ENCODE measurements at regions not wholly inside any gene's neighbourhood (a gene's known extent, or its start where the extent isn't known, plus 50 kb on each side); places are given as distances from the start of the nearest gene placed in this dataset.

- DNase-seq (ENCODE audit: low spot score), result no peak
These were observed 340.2 kb upstream of the CBLB start for GRCh38 chr3:106208967-106209366.

GRCh38 chr3:106209482-106209881 lies 340.7 kb upstream of the CBLB start:
- TF ChIP-seq HNF4A (conservative IDR thresholded peaks at IDR 0.05), result no peak
- Histone ChIP-seq H3K9ac (ENCODE audit: low read depth in 1 of 2, low read length in 2 of 2) (no peak overlapping the region), H3K27me3 (ENCODE audit: control insufficient read depth in 4 of 4, insufficient read depth in 4 of 4, low read length in 3 of 4) (no peaks in the 10 kb centered on the region), H3K9me3 (ENCODE audit: control insufficient read depth in 4 of 4, low read length in 3 of 4) (peaks cover 0 to 1% (median 0%) of the 10 kb centered on the region in 4 donors), H3K4me1 (ENCODE audit: control insufficient read depth in 4 of 4, insufficient read depth in 4 of 4, low read length in 3 of 4) (no peaks in the 10 kb centered on the region), H3K27ac (ENCODE audit: low read depth in 1 of 2, low read length in 2 of 2) (no peak overlapping the region), H3K36me3 (ENCODE audit: control insufficient read depth in 4 of 4, insufficient read depth in 3 of 4, low read depth in 1 of 4, low read length in 3 of 4) (no peaks in the 10 kb centered on the region), H3K4me3 (ENCODE audit: low read depth in 1 of 3, low read length in 3 of 3) (no peak overlapping the region)
- 69% methylated on average over 1 of the region's 1 CpG for WGBS
- no peak for DNase-seq (ENCODE audit: low spot score)

More at GRCh38 chr3:106208967-106209366, 340.2 kb upstream of the CBLB start:
- 46% methylated on average over 2 of the region's 2 CpGs for WGBS
- Histone ChIP-seq H3K4me3 (ENCODE audit: low read depth in 1 of 3, low read length in 3 of 3) (no peak overlapping the region), H3K9ac (ENCODE audit: low read depth in 1 of 2, low read length in 2 of 2) (no peak overlapping the region), H3K27ac (ENCODE audit: low read depth in 1 of 2, low read length in 2 of 2) (no peak overlapping the region), H3K36me3 (ENCODE audit: control insufficient read depth in 4 of 4, insufficient read depth in 3 of 4, low read depth in 1 of 4, low read length in 3 of 4) (no peaks in the 10 kb centered on the region), H3K4me1 (ENCODE audit: control insufficient read depth in 4 of 4, insufficient read depth in 4 of 4, low read length in 3 of 4) (no peaks in the 10 kb centered on the region), H3K27me3 (ENCODE audit: control insufficient read depth in 4 of 4, insufficient read depth in 4 of 4, low read length in 3 of 4) (no peaks in the 10 kb centered on the region), H3K9me3 (ENCODE audit: control insufficient read depth in 4 of 4, low read length in 3 of 4) (peaks cover 0 to 1% (median 0%) of the 10 kb centered on the region in 4 donors)
- TF ChIP-seq CTCF (IDR thresholded peaks at IDR 0.05; ENCODE audit: low read depth, low read length, missing input control), result peak; percentile 12
- TF ChIP-seq REST (IDR thresholded peaks at IDR 0.05), result no peak
- peak; percentile 28 to 36 for TF ChIP-seq RAD21 (IDR thresholded peaks at IDR 0.05)

GRCh38 chr3:106210923-106211322 lies 342.1 kb upstream of the CBLB start:
- Histone ChIP-seq H3K9me3 (ENCODE audit: control insufficient read depth in 4 of 4, low read length in 3 of 4) (no peaks in the 10 kb centered on the region), H3K9ac (ENCODE audit: low read depth in 1 of 2, low read length in 2 of 2) (no peak overlapping the region), H3K4me3 (ENCODE audit: low read depth in 1 of 3, low read length in 3 of 3) (no peak overlapping the region), H3K27me3 (ENCODE audit: control insufficient read depth in 4 of 4, insufficient read depth in 4 of 4, low read length in 3 of 4) (no peaks in the 10 kb centered on the region), H3K36me3 (ENCODE audit: control insufficient read depth in 4 of 4, insufficient read depth in 3 of 4, low read depth in 1 of 4, low read length in 3 of 4) (no peaks in the 10 kb centered on the region), H3K4me1 (ENCODE audit: control insufficient read depth in 4 of 4, insufficient read depth in 4 of 4, low read length in 3 of 4) (peaks cover 0 to 2% (median 0%) of the 10 kb centered on the region in 4 donors), H3K27ac (ENCODE audit: low read depth in 1 of 2, low read length in 2 of 2) (no peak overlapping the region)
- TF ChIP-seq RXRA (IDR thresholded peaks at IDR 0.05), result no peak
- no peak for TF ChIP-seq TAF1 (conservative IDR thresholded peaks at IDR 0.05)
- TF ChIP-seq GABPA (IDR thresholded peaks at IDR 0.05 in 1 of 2, conservative IDR thresholded peaks at IDR 0.05 in 1 of 2), result no peak
- TF ChIP-seq CTCF (IDR thresholded peaks at IDR 0.05; ENCODE audit: low read depth, low read length, missing input control), result no peak
- TF ChIP-seq YY1 (IDR thresholded peaks at IDR 0.05), result no peak
- no peak for TF ChIP-seq ZBTB33 (IDR thresholded peaks at IDR 0.05)
- no peak for TF ChIP-seq JUND (IDR thresholded peaks at IDR 0.05)
- TF ChIP-seq ATF3 (IDR thresholded peaks at IDR 0.05), result no peak
- TF ChIP-seq SP1 (IDR thresholded peaks at IDR 0.05), result no peak
- TF ChIP-seq FOXA2 (IDR thresholded peaks at IDR 0.05), result no peak
- TF ChIP-seq FOXA1 (IDR thresholded peaks at IDR 0.05), result no peak
- no peak for TF ChIP-seq NR2F2 (IDR thresholded peaks at IDR 0.05)
- TF ChIP-seq HNF4G (IDR thresholded peaks at IDR 0.05), result no peak
- 81% methylated on average over 3 of the region's 3 CpGs for WGBS
- no peak for DNase-seq (ENCODE audit: low spot score)

Data from liver (tissue), 8 donors.